H1 (cell line): ENCODE measurements at regions not wholly inside any gene's neighbourhood (a gene's known extent, or its start where the extent isn't known, plus 50 kb on each side); places are given as distances from the start of the nearest gene placed in this dataset.

Experiments used
- CTCF ChIA-PET: fragments of 300-600 bp; sonication (Branson Sonifier 250); formaldehyde crosslinking; loops from one replicate; lab custom pipeline; 2021; ENCODE audit not compliant: partially characterized antibody; lab: Charles Lee
- POLR2A ChIA-PET: fragments of 300-600 bp; sonication (Branson Sonifier 250); formaldehyde crosslinking; loops from one replicate; lab custom pipeline; 2021; ENCODE audit warnings: inconsistent platforms; ENCODE audit not compliant: partially characterized antibody; lab: Charles Lee
- DNase-seq, 2 experiments: peaks; one replicate each; pipeline versions ENCODE4 v3.0.0 to v3.0.0-alpha.2; 2010 to 2022; ENCODE audit warnings: low spot score in 2 of 2, low read depth in 1 of 2, mixed read lengths in 1 of 2
- FAIRE-seq: peaks from 2 replicates; lab custom pipeline; 2011; peaks lifted over from hg19 to GRCh38; lab: Jason Lieb, UNC
- H2AFZ ChIP-seq: 2 replicates; pipeline ENCODE4 v1.8.1; 2012; ENCODE audit warnings: low read length, inconsistent platforms
- H2AK5ac ChIP-seq: 2 replicates; pipeline ENCODE4 v1.6.1; 2013; ENCODE audit warnings: low read depth, low read length
- H2BK120ac ChIP-seq: replicated peaks from 2 replicates; pipeline ENCODE3; 2013; ENCODE audit warnings: low read depth, low read length, inconsistent platforms
- H2BK12ac ChIP-seq: 2 replicates; pipeline ENCODE4 v1.6.1; 2013; ENCODE audit warnings: low read depth, low read length
- H2BK15ac ChIP-seq: 2 replicates; pipeline ENCODE4 v1.6.1; 2013; ENCODE audit warnings: low read length
- H2BK20ac ChIP-seq: 2 replicates; pipeline ENCODE4 v1.6.1; 2013; ENCODE audit warnings: low read length
- H2BK5ac ChIP-seq: 2 replicates; pipeline ENCODE4 v1.6.1; 2013; ENCODE audit warnings: low read depth, low read length
- H3K14ac ChIP-seq: 2 replicates; pipeline ENCODE4 v1.6.1; 2013; ENCODE audit warnings: inconsistent platforms; ENCODE audit not compliant: insufficient read length
- H3K18ac ChIP-seq: 2 replicates; pipeline ENCODE4 v1.6.1; 2013; ENCODE audit warnings: low read length; ENCODE audit errors: extremely low read depth
- H3K23ac ChIP-seq: 2 replicates; pipeline ENCODE4 v1.6.1; 2013; ENCODE audit warnings: inconsistent platforms; ENCODE audit not compliant: insufficient read length
- H3K23me2 ChIP-seq: 2 replicates; pipeline ENCODE4 v1.6.1; 2013; ENCODE audit warnings: low read depth, low read length
- H3K27ac ChIP-seq: 2 replicates; pipeline ENCODE4 v1.6.1; 2011; ENCODE audit warnings: low read depth, low read length, inconsistent platforms
- H3K27me3 ChIP-seq, 4 experiments: replicated peaks in 1 of 4; 1 replicate in 1 of 4; 2 replicates in 3 of 4; pipeline versions ENCODE4 v1.6.1 to v1.8.1; 2011 to 2013; ENCODE audit warnings: low read length in 3 of 4, mild to moderate bottlenecking in 3 of 4, inconsistent platforms in 2 of 4, mixed read lengths in 2 of 4, moderate library complexity in 1 of 4; ENCODE audit not compliant: control insufficient read depth in 3 of 4, insufficient read depth in 3 of 4; ENCODE audit errors: extremely low read depth in 1 of 4
- H3K36me3 ChIP-seq, 4 experiments: 2 replicates each; pipeline versions ENCODE4 v1.6.1 to v1.8.1; 2011 to 2013; ENCODE audit warnings: mild to moderate bottlenecking in 4 of 4, low read length in 3 of 4, moderate library complexity in 2 of 4, control low read depth in 1 of 4, inconsistent platforms in 1 of 4; ENCODE audit not compliant: insufficient read depth in 4 of 4, control insufficient read depth in 2 of 4
- H3K4ac ChIP-seq: replicated peaks from 2 replicates; pipeline ENCODE3; 2013; ENCODE audit warnings: low read length, low read depth, mixed read lengths, inconsistent platforms; ENCODE audit not compliant: insufficient read length
- H3K4me1 ChIP-seq, 4 experiments: replicated peaks in 1 of 4; 1 replicate in 1 of 4; 2 replicates in 3 of 4; pipeline versions ENCODE4 v1.6.1 to v1.8.1; 2011 to 2013; ENCODE audit warnings: low read length in 3 of 4, inconsistent platforms in 2 of 4, mixed read lengths in 1 of 4; ENCODE audit not compliant: insufficient read depth in 4 of 4, control insufficient read depth in 3 of 4
- H3K4me2 ChIP-seq, 2 experiments: 2 replicates each; pipeline versions ENCODE4 v1.6.1 to v1.8.1; 2011 to 2013; ENCODE audit warnings: low read depth in 2 of 2, low read length in 2 of 2, control low read depth in 1 of 2, inconsistent platforms in 1 of 2, mild to moderate bottlenecking in 1 of 2; ENCODE audit not compliant: insufficient read depth in 1 of 2
- H3K4me3 ChIP-seq, 4 experiments: fragments of 200-600, 300-600 bp in 1 of 4; sonication (generic), shearing (Covaris generic), sonication (Bioruptor Twin) in 1 of 4; 2 replicates each; pipeline versions ENCODE4 v1.5.1 to v1.8.1; 2011 to 2016; ENCODE audit warnings: low read length in 4 of 4, low read depth in 3 of 4, control low read depth in 2 of 4, inconsistent platforms in 2 of 4, mild to moderate bottlenecking in 2 of 4, mixed read lengths in 1 of 4, moderate library complexity in 1 of 4; ENCODE audit not compliant: insufficient read depth in 2 of 4; ENCODE audit errors: extremely low read depth in 1 of 4
- H3K56ac ChIP-seq: replicated peaks from 2 replicates; pipeline ENCODE3; 2013; ENCODE audit warnings: low read depth, mild to moderate bottlenecking, mixed read lengths, low read length, inconsistent platforms; ENCODE audit not compliant: insufficient read length
- H3K79me1 ChIP-seq: 2 replicates; pipeline ENCODE4 v1.6.1; 2013; ENCODE audit warnings: low read depth, low read length, control low read depth
- H3K79me2 ChIP-seq, 2 experiments: 2 replicates each; pipeline versions ENCODE4 v1.6.1 to v1.8.1; 2012 to 2013; ENCODE audit warnings: low read length in 2 of 2, mild to moderate bottlenecking in 2 of 2, inconsistent platforms in 1 of 2; ENCODE audit not compliant: insufficient read depth in 2 of 2, control insufficient read depth in 1 of 2
- H3K9ac ChIP-seq, 4 experiments: replicated peaks in 1 of 4; 1 replicate in 1 of 4; 2 replicates in 3 of 4; pipeline versions ENCODE4 v1.6.1 to v1.8.1; 2011 to 2013; ENCODE audit warnings: low read depth in 3 of 4, low read length in 3 of 4, control low read depth in 2 of 4, mild to moderate bottlenecking in 2 of 4, moderate library complexity in 2 of 4, inconsistent platforms in 1 of 4; ENCODE audit errors: extremely low read depth in 1 of 4
- H3K9me3 ChIP-seq, 2 experiments: 2 replicates each; pipeline versions ENCODE4 v1.6.1 to v1.8.1; 2012 to 2013; ENCODE audit warnings: mild to moderate bottlenecking in 2 of 2, moderate library complexity in 2 of 2, control low read depth in 1 of 2, inconsistent platforms in 1 of 2, low read depth in 1 of 2, low read length in 1 of 2, mixed read lengths in 1 of 2; ENCODE audit not compliant: insufficient read depth in 2 of 2
- H4K20me1 ChIP-seq, 2 experiments: replicated peaks in 1 of 2; 2 replicates each; pipeline versions ENCODE3 to v1.8.1; 2011 to 2013; ENCODE audit warnings: inconsistent platforms in 2 of 2, low read length in 2 of 2, mild to moderate bottlenecking in 1 of 2; ENCODE audit not compliant: insufficient read depth in 2 of 2, control insufficient read depth in 1 of 2
- H4K5ac ChIP-seq: 2 replicates; pipeline ENCODE4 v1.6.1; 2013; ENCODE audit warnings: low read length, low read depth, mixed read lengths, inconsistent platforms; ENCODE audit not compliant: insufficient read length
- H4K8ac ChIP-seq: 2 replicates; pipeline ENCODE4 v1.8.0; 2013; ENCODE audit warnings: mild to moderate bottlenecking, moderate library complexity, low read length, inconsistent platforms; ENCODE audit not compliant: insufficient read depth; ENCODE audit errors: extremely low read depth
- H4K91ac ChIP-seq: replicated peaks from 2 replicates; pipeline ENCODE3; 2013; ENCODE audit warnings: low read length, mixed read lengths, inconsistent platforms; ENCODE audit not compliant: insufficient read length
- ASH2L ChIP-seq: fragments of 200-600, 300-600 bp; sonication (generic); IDR thresholded peaks from one replicate; pipeline ENCODE4 v1.7.1; 2017; ENCODE audit warnings: low read length
- MAFK ChIP-seq: IDR thresholded peaks from 2 replicates; pipeline ENCODE4 v1.6.1; 2012; ENCODE audit warnings: low read depth, mild to moderate bottlenecking, improper control_type of control experiment, low read length
- NRF1 ChIP-seq: IDR thresholded peaks from 2 replicates; pipeline ENCODE4 v1.6.1; 2011; ENCODE audit warnings: mild to moderate bottlenecking, low read depth, low read length, improper control_type of control experiment
- POLR2A ChIP-seq, 2 experiments: IDR thresholded peaks; 1 replicate in 1 of 2; 2 replicates in 1 of 2; pipeline ENCODE4 v1.6.1; 2011; ENCODE audit warnings: low read depth in 2 of 2, low read length in 2 of 2, mild to moderate bottlenecking in 2 of 2; ENCODE audit errors: control extremely low read depth in 1 of 2
- RAD21 ChIP-seq, 2 experiments: IDR thresholded peaks in 1 of 2; conservative IDR thresholded peaks in 1 of 2; 2 replicates each; pipeline ENCODE4 v1.6.1; 2011; ENCODE audit warnings: low read depth in 2 of 2, low read length in 2 of 2, improper control_type of control experiment in 1 of 2, inconsistent platforms in 1 of 2, mild to moderate bottlenecking in 1 of 2, moderate library complexity in 1 of 2
- TBP ChIP-seq: IDR thresholded peaks from 2 replicates; pipeline ENCODE4 v1.6.1; 2011; ENCODE audit warnings: low read depth, low read length, improper control_type of control experiment
- WGBS, 2 experiments: shearing (Covaris generic) in 1 of 2; methylation state at CpG; one replicate each; pipeline versions ENCODE4 v1.1.6 to v1.1.7; 2013 to 2015; ENCODE audit warnings: low lambda C conversion rate in 2 of 2, mixed read lengths in 2 of 2, inconsistent platforms in 1 of 2, low coverage in 1 of 2, missing lambda C conversion rate in 1 of 2; ENCODE audit not compliant: insufficient replicate concordance in 2 of 2, insufficient coverage in 1 of 2, insufficient read length in 1 of 2; ENCODE audit errors: extremely low coverage in 1 of 2, missing lambda C conversion rate in 1 of 2; 5-methylcytosine and 5-hydroxymethylcytosine counted together

DNA sequence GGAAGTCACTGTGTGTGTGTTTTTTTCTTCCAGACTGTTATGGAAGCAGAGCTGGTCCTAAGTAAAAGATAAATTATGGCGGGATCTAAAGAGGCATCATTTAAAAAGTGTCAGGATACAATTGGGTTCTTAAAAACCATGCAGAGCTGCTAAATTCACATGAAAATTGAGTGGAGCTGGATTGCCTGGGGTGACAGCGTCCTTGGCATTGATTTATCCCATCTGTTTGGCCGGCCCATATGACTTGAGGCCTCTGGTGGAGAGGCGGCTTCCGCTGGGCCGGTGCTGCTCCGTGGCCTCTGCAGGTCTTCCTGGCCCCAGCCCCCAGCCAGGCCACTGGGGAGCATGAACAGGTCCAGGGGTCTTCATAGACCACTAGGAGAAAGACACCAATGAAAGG lies 165.5 kb downstream of the GLI2 start:
- Histone ChIP-seq H3K4me3 (no peak overlapping the region), H3K36me3 (0 out of 8 replicates have a peak, but pooled peaks cover 0 to 2% (median 0%) of the 10 kb centered on the region in 4 experiments), H3K9ac (no peak overlapping the region), H3K4me1 (peaks cover 16 to 39% (median 28%) of the 10 kb centered on the region in 4 experiments), H3K79me1 (peaks cover 6% of the 10 kb centered on the region), H3K23ac (no peak overlapping the region), H3K23me2 (no peaks in the 10 kb centered on the region; the same call in 1 of the 2 replicates), H2BK15ac (no peak overlapping the region), H4K91ac (no peak overlapping the region), H3K14ac (no peak overlapping the region), H3K18ac (no peak overlapping the region), H2BK12ac (no peak overlapping the region), H3K27me3 (no peaks in the 10 kb centered on the region; a peak in 1 of 7 replicates), H2AFZ (no peak overlapping the region), H3K27ac (no peak overlapping the region), H4K5ac (no peak overlapping the region), H3K4me2 (no peak overlapping the region), H2BK5ac (no peak overlapping the region), H2BK120ac (no peak overlapping the region), H2BK20ac (no peak overlapping the region), H3K9me3 (no peaks in the 10 kb centered on the region), H2AK5ac (no peak overlapping the region), H3K79me2 (peaks cover 0 to 12% of the 10 kb centered on the region in 2 experiments; a peak in 1 of 4 replicates), H4K8ac (no peak overlapping the region), H3K4ac (no peak overlapping the region), H4K20me1 (peaks cover 2 to 18% of the 10 kb centered on the region in 2 experiments), H3K56ac (no peak overlapping the region)
- DNase-seq (no peak), FAIRE-seq (no peak)
- CTCF ChIA-PET, result interaction anchor here (0.9 to 6.7 kb wide), 11 partner anchors 13 to 179 kb away, joined by 3 to 65 read pairs (median 3); no protein-coding TSS in a partner anchor
- no peak for TF ChIP-seq POLR2A (IDR thresholded peaks at IDR 0.05; ENCODE audit: control extremely low read depth in 1 of 2, low read depth in 2 of 2, low read length in 2 of 2)
- no peak for TF ChIP-seq TBP
- no peak for TF ChIP-seq RAD21 (IDR thresholded peaks at IDR 0.05 in 1 of 2, conservative IDR thresholded peaks at IDR 0.05 in 1 of 2; ENCODE audit: low read depth in 2 of 2, low read length in 2 of 2)
- TF ChIP-seq ASH2L, result no peak
- TF ChIP-seq NRF1, result no peak
- TF ChIP-seq MAFK, result no peak
- POLR2A ChIA-PET, result no interaction called here
- 83% methylated on average over 7 of the region's 7 CpGs; no CpG with 5 or more reads in 1 of the 2 experiments for WGBS, 2 experiments
